GM19468 (cell line): ENCODE measurements at regions not wholly inside any gene's neighbourhood (a gene's known extent, or its start where the extent isn't known, plus 50 kb on each side); places are given as distances from the start of the nearest gene placed in this dataset.

Source experiments
- ATAC-seq: cut with Tn5 transposase; IDR thresholded peaks from one replicate; pipeline ENCODE4 v1.9.1; 2021; ENCODE audit warnings: mild to moderate bottlenecking, moderate library complexity, moderate number of reproducible peaks; ENCODE audit not compliant: unreplicated experiment; ENCODE audit errors: extremely low read depth

DNA sequence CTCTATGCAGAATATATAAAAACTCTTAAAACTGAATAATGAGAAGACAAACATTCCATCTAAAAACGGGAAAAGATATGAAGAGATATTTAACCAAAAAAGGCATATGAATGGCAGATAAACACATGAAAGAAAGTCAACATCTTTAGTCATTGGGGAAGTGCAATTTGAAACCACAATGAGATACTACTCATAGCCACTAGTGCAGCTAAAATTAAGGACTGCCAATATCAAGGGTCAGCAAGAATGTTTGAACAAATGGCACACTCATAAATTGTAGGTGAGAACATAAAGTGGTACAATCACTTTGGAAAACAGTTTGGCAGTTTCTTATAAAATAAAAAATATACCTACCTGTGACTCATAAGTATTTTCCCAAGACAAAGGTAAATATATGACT, 534.9 kb upstream of the DIPK2B start:
- ATAC-seq: no peak

DNA sequence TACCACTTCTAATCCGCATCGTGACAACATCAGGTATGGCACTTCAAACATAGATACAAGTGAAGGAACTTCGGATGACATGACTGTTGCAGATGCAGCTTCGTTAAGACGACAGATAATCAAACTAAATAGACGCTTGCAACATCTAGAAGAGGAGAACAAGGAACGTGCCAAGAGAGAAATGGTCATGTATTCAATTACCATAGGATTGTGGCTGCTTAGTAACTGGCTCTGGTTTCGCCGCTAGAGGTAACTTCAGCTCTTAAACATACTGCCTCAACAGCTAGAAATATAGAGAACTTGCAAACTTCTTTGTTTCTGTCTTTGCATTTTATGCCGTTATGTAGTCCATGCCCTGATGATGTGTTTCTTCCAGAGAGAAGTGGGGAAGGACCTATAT, 530.8 kb upstream of the DIPK2B start:
- ATAC-seq: no peak

DNA sequence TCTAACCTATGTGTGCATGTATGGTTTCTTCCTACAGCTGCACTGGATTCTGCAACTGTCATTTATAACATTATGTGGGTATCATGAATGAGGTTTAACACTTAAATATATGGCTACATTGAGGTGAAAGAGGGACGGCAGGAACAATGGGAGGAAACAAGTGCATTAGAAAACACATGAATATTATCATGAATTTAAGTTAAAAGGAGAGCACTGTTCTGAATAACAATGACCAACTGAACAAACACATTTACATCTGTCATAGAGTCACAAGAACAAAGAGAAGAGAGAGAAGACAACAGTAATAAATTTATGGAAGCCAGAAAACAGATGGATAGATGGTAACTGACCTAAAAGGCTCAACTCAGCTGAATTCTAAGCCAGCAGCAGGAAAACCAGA, 527.1 kb upstream of the DIPK2B start:
- no peak for ATAC-seq

DNA sequence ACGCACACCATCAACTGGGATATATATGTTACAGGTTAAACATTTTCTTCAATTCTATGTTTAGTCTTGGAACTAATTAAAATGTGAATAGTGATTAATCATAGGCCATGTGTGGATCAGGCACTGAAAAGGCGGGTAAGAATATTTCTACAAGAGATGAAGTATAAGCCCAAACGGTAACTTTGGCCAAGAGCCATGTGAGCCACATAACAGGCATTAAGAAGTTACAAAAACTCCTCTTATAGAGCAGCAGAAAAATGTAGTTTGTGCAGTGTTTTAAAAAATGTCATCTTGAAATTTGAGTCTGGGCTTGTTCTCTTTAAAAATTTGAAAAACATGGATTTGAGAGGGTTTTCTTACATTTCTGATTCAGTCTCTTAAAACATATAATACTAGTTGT, 521.8 kb upstream of the DIPK2B start:
- ATAC-seq: no peak

DNA sequence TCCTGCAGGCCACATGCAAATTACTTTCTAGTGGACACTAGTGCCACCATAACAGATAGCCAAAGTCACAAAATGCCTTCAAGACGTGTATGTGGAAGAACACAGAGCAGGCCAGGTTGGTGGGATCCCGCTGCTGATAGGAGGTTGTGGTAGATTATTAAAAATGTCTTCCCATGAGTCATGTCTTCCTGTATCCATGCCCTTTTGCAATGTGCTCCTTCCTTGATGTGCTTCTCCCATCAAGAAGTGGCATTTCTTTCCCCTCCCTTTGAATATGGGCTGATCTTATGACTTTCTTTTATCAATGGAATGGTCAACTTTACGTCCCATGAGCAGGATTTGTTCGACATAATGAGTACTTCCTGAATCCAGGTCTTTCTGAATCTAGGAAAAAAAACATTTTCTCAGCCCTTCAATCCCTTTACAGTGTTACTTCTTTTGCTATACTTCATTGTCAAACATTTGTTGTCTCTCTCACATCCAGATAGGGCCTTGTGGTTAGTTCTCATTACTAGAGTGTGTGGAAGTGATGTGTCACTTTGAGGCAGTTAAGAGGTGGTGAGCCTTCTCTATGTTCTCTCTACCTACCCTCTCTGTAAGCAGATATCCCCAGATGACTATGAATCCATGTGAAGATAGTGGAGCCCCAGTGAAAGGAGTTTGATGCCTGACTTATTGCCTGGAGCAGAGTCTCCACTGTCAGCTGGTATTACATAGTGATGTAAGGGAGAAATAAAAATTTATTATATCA, 519.2 kb upstream of the DIPK2B start:
- no peak for ATAC-seq

DNA sequence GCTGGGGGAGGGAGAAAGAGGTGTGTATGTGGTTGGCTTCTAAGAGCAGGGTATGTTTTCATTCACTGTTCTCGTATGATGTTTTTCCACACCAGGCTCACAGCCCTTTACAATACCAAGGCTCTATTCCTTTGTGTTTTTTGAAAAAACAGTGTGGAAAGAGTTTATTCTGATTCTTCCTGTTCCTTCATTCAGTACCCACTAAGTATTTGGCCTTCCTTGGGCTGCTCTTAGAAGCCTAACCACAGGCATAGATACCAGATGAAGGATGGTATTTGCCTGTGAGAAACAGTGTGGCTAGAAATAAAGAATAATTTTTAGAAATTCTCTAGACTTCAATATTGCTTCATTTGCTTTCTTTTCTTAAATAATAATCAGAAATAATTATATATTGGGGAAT, 518.0 kb upstream of the DIPK2B start:
- ATAC-seq: no peak

DNA sequence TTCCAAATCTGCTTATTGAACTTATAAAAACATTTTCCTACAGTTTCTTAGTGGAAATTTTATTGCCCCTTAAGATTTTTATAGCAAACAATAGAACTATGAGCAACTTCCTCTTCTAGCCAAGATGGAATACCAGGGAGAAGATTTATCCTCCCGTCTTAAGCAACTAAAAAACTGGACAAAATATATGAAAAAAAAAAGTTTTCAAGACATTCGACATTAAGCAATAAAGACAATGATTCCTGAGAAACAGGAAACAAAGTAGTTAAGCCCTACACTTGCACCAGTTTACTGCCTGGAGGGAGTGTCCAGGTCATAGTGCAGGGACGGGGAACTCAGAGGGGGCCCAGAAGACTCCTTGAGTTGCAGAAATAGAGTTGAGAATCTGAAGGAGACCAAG, 516.1 kb upstream of the DIPK2B start:
- ATAC-seq: no peak

DNA sequence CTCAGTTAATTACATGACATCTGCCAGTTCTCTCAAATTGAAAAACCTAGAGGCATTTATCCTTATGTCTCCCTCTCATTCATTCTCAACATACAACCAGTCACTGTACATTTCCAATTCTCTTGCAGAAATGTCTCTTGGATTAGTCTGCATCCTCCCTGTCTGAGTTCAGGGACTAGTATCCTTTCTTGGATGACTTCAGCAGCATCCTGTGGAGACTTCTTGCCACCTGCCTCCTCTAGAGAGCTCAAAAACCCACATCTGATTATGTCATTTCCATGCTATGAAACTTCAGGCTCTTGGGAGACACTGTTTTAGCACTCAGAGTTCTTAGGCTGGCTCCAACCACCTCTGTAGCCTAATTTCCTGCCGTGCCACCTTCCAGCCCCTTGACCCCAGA, 515.1 kb upstream of the DIPK2B start:
- no peak for ATAC-seq

DNA sequence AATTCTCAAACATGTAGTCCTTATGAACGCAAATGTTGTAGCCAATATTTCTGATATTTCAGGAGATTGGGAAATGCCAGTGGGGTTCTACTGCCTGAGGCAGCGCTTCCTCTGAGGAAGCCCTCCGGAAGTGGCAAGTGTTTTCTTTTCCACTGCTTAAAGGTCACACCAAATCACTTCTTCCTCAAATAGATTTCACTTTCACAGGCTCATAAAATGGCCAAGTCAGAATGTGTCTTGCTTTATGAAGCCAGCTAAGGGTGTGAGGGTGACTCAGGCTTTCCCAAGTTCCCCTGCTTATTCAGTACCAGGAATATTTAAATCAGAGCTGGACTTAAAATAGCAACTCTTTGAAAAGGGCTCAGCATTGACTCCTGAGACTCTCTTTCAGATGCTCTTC, 514.2 kb upstream of the DIPK2B start:
- no peak for ATAC-seq

DNA sequence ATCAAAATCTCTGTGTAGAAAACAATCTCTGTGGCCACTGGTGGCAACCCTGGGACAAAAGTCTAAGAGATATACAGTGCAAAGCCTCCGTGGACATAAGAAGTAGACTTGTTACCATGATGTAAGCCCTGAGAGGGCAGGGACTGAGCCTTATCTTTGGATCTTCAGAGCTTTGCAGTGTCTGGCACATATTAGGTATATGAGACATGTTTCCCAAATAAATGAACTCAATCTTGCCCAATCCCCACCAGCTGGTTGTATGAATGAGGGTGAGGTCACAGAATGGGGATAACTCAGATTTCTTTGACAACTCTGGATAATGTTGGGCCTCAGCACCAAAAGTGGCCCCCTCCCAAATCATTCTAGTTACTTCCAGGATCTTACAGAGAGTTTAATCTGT, 511.4 kb upstream of the DIPK2B start:
- ATAC-seq: no peak

DNA sequence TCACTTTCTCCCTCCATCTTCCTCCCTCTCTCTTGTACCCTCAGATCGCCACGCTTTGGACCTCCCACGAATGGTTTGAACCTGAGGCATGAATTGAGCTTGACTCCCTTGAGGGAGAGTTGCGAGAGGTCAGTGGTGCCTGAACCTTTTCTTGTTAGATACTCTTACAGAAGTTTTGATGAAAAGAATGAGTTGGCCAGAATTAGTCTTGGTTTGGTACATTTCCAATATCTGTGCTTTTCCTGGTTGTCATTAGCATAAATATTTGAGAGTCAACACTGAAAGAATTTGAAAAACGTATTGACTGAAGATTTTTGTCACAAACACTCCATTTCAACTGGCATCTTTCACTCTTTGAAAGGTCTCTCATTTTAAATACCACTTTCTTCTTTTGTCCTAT, 510.6 kb upstream of the DIPK2B start:
- no peak for ATAC-seq

DNA sequence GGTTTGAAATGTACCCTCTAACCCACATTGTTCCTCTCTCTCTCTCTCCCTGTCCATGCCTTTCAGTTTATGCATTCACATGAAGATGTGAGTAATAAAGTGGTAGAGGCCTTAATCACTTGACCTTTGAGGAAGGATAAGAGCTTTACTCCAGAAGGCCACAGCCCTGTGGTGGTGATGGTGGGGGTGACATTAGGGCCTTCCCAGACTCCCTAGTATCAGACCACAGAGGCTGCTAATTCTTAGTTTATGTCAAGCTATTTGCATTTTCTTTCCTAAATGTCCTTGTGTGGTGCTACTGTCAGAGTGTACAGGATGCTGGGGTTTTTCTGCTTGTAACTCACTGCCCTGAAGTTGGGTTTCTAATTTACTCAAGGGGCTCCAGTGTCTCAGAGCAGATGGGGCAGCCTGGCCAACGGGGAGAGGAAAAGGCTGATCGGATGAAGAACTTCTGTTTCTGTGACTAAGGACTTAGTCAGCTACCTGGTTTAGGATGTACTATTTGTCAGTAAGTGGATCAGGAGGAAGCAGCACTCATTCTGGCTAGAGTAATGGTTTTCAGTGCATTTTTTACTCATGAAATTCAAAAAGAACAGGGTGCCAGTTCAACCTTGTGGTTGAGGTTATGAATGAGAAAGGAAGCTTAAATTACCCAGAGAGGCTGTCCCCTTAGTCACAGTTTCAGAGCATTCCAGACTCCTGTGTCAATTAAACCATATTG, 509.6 kb upstream of the DIPK2B start:
- peak; percentile 29 for ATAC-seq

DNA sequence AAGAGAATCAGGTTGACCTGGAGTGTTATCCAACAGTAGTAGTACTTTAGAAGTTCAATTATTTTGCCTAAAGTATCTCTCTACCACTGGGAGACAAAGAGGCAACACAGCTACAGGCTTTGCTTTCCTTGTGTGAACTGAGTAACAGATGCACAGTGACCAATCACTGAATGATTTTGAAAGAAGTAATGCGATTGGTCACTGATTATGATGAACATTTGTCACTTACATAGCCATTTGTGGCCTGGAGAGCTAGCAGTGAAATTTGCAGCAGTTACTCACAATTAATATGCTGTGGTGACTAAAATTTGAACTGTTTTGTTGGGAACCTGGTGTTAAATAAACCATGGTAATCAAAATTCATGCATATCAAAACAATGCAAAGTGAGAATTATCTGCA, 508.7 kb upstream of the DIPK2B start:
- ATAC-seq: no peak

DNA sequence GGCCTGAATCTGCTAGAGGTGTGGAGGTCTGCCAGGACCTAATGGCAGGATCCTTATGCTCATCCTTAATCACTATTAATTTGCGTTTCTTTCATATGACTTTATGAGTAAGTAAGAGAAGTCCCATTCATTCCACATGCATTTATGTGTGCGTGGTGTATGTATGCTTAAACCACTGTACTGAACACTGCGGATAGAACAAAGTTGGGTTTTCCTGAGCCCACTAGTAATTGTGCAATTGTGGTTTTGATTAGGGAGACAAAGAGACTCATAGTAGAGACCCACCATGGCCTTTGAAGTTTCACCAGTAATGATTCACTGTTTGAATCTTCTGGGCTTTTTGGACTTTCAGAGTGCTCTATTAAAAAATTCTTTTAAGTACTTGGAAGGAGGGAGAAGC, 498.5 kb upstream of the DIPK2B start:
- ATAC-seq: no peak

DNA sequence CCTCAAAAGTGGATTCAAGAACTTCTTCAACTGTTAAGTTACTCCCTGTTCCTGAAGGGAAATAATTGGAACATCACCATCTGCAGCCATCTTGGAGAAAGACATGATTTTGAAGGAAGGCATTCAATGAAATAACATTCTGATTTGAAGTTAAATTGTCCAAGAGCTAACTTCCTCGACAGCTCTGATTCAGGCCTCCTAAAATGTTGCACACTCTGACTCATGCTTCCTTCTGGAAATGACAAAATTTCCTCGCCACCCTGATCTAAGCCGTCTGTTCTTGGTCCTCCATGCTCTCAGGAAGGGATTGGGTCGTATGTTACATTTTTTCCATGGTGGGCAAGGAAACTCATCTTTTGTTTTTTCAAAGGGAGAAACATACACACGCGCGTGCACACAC, 496.9 kb upstream of the DIPK2B start:
- no peak for ATAC-seq

DNA sequence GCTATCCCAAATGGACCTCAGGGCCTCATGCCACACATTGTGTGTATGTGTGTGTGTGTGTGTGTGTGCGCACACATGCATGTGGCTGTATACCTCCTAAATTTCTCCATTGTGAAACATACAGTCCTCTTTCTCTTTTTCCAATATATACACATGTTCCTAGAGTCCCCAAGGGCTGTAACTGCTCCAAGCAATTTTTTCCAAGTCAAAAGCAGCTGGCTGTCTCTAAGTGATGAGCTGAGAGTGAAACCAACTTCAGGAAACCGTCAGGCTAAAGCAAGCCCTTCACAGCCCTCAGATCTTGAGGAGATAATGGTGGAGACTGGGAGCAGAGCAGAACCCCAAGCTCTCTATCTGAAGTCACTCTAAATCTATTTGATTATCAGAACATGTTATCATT, 496.1 kb upstream of the DIPK2B start:
- ATAC-seq: no peak

DNA sequence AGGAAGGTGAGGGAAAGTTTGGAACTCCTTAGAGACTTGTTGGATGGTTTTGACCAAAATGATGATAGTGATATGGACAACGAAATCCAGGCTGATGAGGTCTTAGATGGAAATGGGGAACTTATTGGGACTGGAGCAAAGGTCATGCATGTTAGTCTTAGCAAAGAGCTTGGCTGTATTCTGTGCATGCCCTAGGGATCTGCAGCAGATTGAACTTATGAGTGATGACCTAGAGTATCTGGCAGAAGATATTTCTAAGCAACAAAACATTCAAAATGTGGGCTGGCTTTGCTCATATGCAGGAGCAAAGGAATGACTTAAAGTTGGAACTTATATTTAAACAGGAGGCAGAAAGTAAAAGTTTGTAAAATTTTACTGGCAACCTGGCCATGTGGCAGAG, 489.3 kb upstream of the DIPK2B start:
- ATAC-seq: no peak

DNA sequence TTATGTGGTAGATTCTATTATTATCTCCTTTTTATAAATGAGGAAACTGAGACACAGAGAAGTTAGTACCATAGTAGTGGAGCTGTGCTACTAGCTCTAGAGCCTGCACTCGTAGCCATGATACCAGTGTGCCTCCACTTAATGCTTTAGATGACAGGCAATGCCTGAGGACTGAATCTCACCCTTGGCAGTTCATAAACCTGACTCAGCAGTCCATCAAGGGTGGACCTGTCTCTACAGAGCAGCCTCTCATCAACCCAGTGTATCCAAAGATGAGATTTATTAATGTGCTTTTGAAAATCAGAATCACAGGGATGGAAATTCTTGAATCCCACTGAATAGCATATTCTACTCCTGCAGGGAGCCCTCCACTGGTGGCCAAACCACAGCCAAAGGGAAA, 483.2 kb upstream of the DIPK2B start:
- no peak for ATAC-seq

DNA sequence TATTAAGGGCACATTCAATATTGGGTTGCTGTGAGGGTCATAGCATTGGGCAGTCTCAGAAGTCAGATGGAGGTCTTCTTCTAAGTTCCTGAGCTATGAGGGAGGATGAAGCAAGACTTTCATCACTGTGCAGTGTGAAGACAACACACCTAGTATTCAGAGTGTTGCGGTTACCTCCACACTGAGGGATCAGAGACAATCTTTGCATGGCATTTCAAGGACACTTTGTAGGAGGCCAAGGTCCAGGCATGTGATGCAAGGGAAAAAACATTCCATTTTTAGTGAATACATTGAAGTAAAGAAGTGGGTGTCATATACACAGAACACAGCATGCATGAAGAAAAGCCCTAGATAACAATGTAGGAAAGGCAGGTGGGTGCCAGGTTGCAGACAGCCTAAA, 481.2 kb upstream of the DIPK2B start:
- ATAC-seq: no peak

DNA sequence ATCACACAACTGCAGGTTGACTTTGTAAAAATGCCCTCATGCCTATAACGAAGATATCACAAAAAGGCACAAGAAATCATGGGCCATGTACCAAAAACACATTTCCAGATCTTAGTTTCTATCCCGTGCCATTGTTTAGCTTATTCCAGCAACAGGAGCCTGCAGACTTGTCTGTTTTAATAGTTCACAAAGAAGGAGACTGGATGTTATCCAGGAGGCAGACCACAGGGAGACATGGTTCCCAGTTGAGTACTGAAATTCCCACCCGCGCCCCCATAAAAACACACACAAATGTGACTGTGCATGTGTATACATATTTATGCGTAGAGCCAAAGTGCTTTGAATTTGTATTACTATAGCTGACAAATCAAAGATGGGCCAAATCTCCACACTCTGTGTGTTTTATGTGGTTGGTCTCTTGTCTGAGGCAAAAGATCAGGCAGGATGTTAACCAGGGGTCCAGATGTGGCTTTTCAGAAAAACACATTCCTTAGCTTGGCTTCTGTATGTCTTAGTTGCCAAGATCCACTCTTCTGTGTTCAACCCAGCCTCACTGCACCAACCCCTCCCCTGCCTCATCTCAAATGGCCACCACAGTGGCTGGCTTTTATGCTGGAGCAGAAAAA, 469.2 kb upstream of the DIPK2B start:
- no peak for ATAC-seq

DNA sequence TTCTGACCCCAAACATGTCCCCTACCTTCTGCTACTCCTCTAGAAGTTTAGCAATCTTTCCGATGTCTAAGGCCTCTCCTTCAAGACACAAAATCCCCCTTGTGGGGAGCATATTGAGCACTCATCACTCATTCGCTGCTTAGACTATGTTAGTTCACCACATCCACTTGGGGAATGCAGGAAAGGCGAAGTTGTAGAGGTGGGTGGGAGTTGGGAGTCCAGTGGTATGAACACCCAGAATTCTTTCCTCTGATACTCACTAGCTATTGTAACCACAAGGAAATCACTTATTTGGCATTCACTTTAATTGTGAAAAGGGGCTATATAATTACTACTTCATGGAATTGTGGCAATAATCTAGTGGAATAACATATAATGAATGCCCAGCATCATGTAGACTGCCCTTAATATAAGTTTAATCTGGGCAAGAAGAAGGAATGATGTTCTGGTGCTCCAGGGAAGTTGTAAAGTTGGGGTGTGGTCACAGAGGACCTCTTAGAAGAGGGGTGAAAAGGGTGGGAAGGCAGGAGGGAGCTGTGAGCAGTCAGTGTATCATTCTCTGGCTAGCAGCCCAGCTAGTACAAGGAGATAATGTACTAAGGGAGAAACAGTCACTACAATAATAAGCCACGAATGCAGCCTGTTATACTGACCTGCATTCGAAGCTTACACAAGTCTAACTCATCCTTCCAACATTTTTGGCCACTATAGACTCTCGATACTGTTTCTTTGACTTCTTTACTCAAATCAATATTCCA, 468.2 kb upstream of the DIPK2B start:
- ATAC-seq: no peak
